ENCODE measurements at regions not wholly inside any gene's neighbourhood (a gene's known extent, or its start where the extent isn't known, plus 50 kb on each side); places are given as distances from the start of the nearest gene placed in this dataset.
"Not testable (repeated sequence)": the region's sequence is repeated elsewhere in the genome, so short reads cannot be mapped to it uniquely, and the experiment has no call there.

DNA sequence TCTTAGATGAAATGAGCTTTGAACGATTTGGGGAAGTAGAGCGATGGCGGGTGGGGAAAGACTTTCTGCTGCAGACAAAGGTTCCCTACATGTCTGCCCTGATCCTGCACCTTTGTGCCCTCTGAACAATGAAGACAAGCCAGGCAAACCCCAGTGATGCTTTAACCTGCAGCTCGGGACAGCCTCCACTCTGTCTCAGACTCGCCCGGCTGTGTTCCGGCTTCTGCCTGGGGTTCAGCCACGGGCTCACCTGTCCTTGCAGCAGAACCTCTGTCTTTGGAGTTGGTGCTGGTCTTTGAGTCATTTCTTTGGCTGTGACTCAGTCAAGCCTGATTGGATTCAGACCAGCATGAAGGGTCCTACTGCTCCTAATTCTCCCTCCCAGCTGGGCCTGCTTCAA is 823.6 kb upstream of the TPTE start:
- DNase-seq (ENCODE audit: low spot score) = not testable (repeated sequence)

GRCh38 chr21:9705016-9705415 is 816.4 kb upstream of the TPTE start:
- not testable (repeated sequence) for DNase-seq (ENCODE audit: low spot score)

GRCh38 chr21:9705455-9705854 is 815.9 kb upstream of the TPTE start:
- not testable (repeated sequence) for DNase-seq (ENCODE audit: low spot score)

DNA sequence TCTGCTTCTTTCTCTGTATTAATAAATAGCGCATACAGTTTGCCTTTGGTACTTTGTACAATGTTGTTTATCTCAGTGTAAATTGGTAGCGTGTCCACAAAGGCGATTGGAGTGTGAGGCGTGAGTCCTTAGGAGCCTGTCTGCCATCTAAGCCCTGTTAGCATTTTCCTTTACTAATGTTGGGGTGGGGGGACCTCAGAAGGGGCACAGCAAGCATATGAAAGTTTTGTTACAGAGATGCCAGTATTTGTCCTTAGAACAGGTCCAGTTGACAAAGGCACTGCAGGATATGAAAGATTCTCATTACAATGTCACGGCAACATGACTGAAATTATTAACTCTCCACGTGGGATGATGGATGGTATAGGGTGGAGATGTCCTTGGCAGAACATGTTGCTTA is 796.8 kb upstream of the TPTE start:
- not testable (repeated sequence) for DNase-seq (ENCODE audit: low spot score)

DNA sequence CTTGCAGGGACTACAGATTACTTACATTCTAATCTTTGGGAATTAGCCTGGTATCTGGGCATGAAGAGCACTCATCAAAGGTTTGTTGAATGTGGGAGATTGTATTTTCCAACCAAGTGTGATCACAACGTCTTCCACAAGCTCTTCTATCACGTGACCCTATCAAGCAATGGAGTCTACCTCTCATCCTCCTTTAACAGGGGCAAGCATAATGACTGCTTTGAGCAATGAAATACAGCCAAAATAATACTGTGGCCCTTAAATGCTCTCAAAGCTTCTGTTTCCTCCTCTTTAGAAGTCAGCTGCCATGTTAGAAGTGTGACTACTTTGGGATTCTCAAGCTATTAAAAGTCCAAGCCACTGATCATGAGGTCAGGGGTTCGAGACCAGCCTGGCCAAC is 794.2 kb upstream of the TPTE start:
- not testable (repeated sequence) for DNase-seq (ENCODE audit: low spot score)

DNA sequence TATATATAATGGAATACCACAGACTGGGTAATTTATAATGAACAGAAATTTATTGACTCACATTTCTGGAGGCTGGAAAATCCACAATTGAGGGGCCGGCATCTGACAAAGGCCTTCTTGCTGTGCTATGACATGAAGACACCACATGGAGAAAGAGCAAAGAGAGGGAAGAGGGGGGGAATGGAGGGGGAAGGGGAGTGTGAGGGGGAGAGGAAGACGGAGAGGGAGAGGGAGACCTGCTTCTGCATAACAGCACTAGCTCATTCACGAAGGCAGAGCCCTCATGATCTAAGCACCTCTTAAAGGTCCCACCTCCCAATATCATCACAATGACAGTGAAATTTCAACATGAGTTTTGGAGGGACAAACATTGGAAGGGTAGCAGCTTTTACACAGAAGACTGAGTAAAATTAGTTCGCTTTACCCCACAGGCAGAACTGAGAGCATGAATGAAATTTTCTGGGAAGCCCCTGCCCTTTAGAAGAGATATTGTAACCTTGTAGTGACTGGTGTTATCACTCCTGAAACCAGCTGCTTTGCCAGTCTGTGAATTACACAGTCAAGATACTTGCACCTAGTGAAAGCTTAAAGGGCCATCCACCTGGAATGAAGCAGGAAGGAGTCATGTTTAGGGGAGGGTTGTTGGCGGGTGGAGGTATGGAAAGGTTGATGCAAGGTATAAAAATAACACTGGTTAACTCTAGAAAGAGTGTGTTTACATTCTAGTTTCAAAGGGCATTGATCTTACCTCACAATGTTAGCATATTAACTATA is 793.0 kb upstream of the TPTE start:
- not testable (repeated sequence) for DNase-seq (ENCODE audit: low spot score)

DNA sequence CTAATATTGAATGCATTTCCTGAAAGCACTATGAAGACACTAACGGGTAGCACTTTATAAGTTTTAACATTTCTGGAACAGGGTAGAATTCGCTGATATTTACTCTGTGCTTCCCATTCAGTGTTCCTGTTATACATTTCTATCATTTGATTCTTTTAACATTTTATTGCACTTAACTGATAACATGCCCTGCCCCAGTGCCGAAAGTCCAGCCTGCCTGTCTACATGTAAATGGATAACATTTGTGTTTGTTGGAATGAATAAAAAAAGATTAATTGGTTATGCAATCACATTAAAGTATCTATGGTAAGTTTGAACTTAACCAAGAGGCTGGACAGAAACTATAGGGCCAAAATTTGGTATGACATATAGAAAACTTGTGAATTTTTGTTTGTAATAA is 790.5 kb upstream of the TPTE start:
- no peak for DNase-seq (ENCODE audit: low spot score)

GRCh38 chr21:9731317-9731716 is 790.1 kb upstream of the TPTE start:
- not testable (repeated sequence) for DNase-seq (ENCODE audit: low spot score)

DNA sequence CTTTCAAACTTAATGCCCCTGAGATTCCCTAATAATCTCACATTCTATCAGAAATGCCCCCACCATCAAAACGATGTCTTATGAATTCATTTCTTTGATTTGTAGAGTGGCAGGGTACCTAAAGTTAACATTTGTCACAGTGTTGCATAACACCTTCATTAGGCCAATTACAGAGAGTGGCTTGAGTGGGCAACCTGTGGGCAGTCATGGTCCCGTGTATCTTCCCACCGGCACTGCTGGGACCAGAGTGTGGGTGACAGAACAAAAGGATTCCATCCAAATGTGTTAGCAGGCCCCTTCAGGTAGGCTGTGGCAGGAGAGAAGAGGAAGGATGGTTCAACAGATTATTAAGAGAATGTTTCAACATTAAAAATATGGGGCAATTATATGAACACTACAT is 788.8 kb upstream of the TPTE start:
- not testable (repeated sequence) for DNase-seq (ENCODE audit: low spot score)

- DNase-seq (ENCODE audit: low spot score) = not testable (repeated sequence)
Measured at GRCh38 chr21:9733761-9734558, 787.4 kb upstream of the TPTE start.

DNA sequence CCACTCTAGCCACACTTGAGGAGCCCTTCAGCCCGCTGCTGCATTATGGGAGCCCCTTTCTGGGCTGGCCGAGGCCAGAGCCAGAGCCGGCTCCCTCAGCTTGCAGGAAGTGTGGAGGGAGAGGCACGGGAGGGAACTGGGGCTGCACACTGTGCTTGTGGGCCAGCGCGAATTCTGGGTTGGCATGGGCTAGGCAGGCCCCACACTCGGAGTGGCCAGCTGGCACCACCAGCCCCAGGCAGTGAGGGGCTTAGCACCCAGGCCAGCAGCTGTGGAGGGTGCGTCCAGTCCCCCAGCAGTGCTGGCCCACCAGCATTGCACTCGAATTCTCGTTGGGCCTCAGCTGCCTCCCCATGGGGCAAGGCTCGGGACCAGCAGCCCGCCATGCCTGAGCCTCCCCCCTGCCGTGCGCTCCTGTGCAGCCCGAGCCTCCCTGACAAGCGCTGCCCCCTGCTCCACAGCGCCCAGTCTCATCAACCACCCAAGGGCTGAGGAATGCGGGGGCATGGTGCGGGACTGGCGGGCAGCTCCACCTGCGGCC is 785.9 kb upstream of the TPTE start:
- no peak for DNase-seq (ENCODE audit: low spot score)

DNA sequence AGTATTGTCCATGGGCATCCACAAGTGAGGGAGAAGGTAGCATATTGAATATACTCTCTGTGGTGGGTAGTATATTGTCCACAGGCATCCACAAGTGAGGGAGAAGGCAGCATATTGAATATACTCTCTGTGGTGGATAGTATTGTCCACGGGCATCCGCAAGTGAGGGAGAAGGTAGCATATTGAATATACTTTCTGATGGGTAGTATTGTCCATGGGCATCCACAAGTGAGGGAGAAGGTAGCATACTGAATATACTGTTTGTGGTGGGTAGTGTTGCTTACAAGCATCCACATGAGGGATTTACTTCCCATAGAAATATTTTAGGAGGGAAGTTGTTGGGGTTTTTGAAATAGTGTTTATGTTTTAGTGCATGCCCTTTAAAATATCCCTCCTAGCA is 784.1 kb upstream of the TPTE start:
- DNase-seq (ENCODE audit: low spot score) = not testable (repeated sequence)

DNA sequence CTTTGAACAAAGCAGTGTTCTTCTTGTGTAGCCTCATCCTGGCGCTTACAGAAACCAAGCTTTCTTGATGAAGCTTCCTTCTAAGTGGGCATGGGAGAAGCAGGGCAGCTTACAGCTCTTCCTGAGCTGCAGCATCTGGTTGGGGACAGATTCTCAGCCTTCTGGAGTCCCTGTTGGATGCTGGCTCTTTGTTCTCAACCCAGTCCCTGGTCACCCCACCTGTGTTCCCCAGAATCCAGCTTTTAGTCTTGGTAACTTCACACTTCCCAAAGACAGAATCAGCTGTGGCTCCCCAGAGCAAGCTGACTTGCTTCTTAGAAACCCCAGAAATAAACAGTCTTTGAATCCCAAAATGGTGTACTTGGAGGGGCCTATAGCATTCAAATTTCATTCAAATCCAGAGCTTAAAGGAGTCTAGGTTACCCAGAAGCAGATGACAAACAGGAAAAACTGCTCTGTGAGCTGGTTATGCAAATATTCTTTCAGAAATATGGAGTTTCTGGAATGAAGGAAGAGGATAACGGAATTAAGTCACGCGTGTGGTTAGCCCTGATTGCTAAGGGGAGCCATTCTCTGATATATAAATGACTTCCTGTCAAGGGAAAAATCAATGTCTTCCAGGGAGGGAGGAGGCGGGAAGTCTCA is 783.4 kb upstream of the TPTE start:
- not testable (repeated sequence) for DNase-seq (ENCODE audit: low spot score)

- no peak for DNase-seq (ENCODE audit: low spot score)
Measured at GRCh38 chr21:9738527-9738926, 782.9 kb upstream of the TPTE start.

DNA sequence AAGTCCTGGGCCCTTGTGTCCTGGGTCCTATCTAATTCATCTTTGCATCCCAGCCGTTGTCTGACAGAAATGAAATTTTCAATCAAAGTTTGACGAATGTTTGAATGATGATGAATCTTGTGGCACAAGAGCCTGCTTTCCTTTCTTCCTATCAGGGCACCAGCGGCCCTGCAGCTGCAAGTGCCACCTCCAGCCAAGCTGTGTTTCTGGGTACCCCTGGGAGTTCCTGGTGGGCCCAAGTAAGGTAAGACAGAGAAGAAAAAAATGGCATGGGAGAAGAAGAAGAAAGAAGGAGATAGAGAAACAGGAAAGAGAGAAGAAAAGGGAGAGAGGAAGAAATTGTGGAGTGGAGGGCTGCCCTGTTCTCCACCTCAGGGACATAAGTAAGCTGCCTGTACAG is 782.1 kb upstream of the TPTE start:
- no peak for DNase-seq (ENCODE audit: low spot score)

DNA sequence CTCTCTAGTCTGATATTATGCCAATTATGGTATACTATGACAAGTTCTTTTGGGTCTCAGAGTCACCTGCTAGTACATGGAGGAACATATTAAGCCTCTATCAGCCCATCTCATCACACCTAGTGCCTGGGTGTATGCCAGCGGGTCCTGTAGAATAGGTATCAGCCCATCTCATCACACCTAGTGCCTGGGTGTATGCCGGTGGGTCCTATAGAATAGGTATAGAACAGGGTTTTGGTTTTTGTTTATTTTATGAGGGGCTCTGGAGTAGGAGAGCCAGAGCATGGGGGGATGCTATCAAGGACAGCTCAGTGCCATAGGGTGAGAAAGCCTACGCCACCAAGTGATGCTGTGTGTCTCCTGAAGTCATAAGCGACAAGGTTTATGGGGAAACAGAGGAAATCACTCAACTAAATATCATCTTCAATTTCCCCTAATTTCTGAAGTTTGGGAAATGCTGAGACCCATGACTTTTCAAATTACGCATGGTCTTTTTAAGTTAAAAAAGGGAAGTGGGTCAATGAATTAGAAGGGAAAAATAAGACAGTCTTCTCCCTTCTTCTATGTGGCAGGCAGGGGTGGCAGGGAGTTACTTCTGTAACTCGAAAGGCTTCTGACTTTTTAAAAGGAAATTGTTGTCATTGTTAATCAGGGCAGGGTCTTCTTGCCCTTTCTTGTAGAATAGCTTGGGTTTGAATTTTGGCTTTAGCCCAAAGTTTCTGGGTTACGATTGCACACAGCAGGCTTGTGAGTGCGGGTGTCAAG is 781.0 kb upstream of the TPTE start:
- DNase-seq (ENCODE audit: low spot score) = not testable (repeated sequence)

DNA sequence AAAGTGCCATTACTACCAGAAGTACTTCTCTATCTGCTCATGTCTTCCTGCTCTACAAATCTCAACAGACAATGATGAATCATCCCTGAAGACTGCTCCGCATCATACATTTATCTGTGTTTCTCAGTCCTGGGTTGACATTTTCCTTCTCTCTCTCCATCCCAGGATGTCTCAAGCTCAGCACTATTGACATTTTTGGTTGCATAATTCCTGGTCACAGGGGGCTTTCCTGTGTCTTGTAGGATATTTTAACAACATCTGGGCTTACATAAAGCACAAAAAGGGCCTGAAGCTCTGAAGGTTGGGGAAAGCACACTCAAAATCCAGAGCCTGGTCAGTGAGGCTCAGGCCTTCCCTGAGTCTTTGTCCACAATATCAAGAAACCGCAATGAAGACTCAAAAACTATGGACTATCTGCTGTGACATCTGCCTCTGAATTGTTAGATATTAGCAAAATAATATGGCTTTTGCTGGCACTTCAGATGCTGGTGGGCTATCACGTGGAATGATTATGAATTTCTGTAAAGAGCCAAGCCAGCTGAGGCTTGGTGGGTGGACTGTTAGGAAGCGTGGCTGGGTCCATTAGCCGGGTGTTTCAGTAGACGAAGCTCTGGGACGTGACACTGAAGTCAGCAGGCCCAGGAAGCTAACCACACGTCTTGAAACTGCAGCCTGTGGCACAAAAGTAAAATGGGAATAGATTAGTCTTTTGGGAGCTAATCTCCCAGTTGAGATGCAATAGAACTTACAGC is 780.2 kb upstream of the TPTE start:
- DNase-seq (ENCODE audit: low spot score) = not testable (repeated sequence)

DNA sequence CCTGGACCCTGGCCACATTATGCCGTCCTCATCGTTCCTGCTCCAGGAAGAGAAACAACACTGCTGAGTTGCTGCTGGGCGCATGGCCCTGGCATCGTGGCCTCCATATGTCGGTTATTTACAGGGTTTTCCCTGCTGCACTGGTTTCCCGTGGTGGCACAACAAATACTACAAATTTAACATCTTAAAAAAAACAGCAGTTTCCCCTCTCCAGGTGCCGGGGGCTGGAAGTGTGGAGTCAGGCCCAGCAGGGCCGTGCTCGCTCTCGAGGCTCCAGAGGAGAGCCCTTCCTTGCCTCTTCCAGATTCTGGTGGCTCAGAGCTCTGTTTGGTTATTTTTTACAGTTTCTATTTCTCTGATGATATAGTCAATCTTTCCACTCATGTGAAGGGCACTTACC is 777.8 kb upstream of the TPTE start:
- not testable (repeated sequence) for DNase-seq (ENCODE audit: low spot score)

DNA sequence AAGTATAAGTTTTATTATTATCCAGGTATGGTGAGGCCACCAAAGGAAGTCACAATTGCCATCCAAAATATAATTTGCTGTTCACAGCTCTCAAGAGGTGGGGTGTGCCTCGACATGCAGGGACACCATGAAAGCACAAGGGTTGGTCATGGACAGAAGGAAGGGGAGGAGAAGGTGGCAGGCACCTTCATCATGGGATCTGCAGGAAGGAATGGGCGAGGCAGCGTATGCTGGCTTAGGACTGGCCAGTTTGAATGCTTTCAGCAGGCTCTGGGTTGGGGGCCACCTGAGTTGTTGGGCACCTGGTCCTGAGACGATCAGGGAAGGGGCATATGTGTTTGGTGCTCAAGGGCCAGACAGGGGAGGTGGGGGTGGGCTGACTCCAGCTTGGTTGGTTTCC is 777.2 kb upstream of the TPTE start:
- DNase-seq (ENCODE audit: low spot score) = not testable (repeated sequence)

GRCh38 chr21:9744593-9744992 is 776.8 kb upstream of the TPTE start:
- DNase-seq (ENCODE audit: low spot score) = not testable (repeated sequence)
